NCI-H69 (cell line): ENCODE measurements at regions not wholly inside any gene's neighbourhood (a gene's known extent, or its start where the extent isn't known, plus 50 kb on each side); places are given as distances from the start of the nearest gene placed in this dataset.

Experiments
- DNase-seq: peaks from one replicate; lab custom pipeline; 2025; lab: John Stamatoyannopoulos, UW

DNA sequence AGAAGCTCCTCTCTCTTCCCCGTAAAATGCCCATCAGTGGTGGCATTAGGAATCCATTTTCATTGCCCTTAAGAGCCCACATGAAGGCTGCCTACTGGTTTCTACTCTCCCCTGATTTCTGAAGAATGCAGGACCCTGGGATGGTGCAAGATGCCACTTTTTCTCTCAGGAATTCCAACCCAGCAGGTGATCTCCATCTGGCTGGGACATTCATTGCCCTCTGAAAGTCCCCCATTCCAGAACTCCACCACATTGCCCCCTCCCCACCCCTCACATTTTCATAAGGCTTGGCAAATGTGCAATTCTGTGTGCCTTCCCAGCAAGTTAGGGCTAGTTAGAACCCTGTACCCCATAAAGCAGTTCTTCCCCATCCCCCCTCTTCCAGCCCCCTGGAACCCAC lies 88.0 kb downstream of the BANF2 start:
- DNase-seq, result no peak

DNA sequence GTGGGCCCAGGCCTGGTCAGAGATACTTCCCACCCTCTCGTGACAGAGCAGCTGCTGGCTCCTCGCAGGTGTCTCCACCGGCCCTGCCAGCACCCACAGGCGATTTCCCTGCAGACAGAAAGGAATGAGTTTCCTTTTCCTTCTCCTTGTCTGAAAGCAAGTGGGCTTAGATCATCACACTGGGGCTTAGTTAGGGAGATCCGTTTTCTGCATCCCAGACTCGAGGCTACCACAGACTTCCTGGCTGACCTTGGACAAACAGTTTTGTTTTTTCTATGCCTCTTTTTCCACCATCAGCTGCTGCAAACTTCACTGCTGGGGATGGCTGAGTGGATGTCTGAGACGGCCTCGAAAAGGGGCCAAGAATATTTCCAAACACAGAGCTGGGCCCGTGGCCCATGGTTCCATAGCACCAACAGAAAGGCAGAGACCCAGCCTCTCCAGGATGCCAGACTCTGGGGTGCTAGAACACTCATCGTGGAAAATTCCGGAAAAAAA lies 86.5 kb downstream of the BANF2 start:
- DNase-seq, result no peak
